Muscle layer of colon (tissue), 2 donors: ENCODE measurements at regions not wholly inside any gene's neighbourhood (a gene's known extent, or its start where the extent isn't known, plus 50 kb on each side); places are given as distances from the start of the nearest gene placed in this dataset.

Experiments used
- H3K27ac ChIP-seq: one replicate; pipeline ENCODE4 v1.7.0; 2013; ENCODE audit warnings: low read depth, mild to moderate bottlenecking, low read length, moderate library complexity
- H3K27me3 ChIP-seq, 2 donors: one replicate each; pipeline ENCODE4 v1.7.0; 2013; ENCODE audit warnings: low read length in 2 of 2, mild to moderate bottlenecking in 2 of 2; ENCODE audit not compliant: insufficient read depth in 2 of 2, control insufficient read depth in 1 of 2
- H3K36me3 ChIP-seq: one replicate; pipeline ENCODE4 v1.7.0; 2013; ENCODE audit warnings: mild to moderate bottlenecking, low read length; ENCODE audit not compliant: insufficient read depth
- H3K4me1 ChIP-seq: one replicate; pipeline ENCODE4 v1.7.0; 2013; ENCODE audit warnings: mild to moderate bottlenecking, low read length; ENCODE audit not compliant: insufficient read depth
- H3K4me3 ChIP-seq, 2 donors: one replicate each; pipeline ENCODE4 v1.7.0; 2013; ENCODE audit warnings: low read length in 2 of 2, low read depth in 1 of 2, mild to moderate bottlenecking in 1 of 2, moderate library complexity in 1 of 2
- H3K9ac ChIP-seq: one replicate; pipeline ENCODE4 v1.7.0; 2013; ENCODE audit warnings: low read length
- H3K9me3 ChIP-seq: one replicate; pipeline ENCODE4 v1.7.0; 2013; ENCODE audit warnings: mild to moderate bottlenecking, low read length
- donor health status: abdominal sarcoma.
- donor health status: Adenocarcinoma of cecum.

DNA sequence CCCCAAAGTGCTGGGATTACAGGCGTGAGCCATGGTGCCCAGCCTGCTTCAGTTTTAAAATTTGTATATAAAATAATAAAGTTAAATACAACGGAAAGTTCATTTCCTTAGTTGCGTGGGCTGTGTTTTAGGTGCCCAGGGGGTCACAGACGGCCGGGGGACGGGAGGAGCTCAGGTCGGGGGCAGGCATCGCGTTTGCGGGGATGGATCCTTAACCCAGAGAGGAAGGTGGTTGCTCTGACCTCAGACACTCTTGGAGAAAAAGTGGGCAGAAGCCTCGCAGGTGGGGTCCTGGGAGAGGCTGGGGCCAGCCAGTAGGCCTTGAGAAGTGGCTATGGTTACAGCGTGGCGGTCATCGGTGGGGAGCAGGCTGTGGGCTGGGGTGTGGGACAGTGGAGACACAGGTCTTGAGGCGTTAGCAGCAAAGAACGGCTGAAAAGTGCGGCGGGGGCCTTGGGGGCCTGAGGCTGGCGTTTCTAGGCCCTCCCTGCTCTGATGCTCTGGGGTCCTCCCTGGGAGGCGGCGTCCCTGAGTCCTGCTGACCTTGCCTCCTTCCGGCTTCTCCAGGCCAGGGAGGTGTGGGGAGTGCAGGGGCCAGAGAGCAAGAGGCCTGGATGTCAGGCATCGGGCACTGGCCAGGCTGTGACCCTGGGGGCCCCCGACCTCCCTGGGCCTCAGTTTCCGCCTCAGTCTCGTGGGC lies 54.4 kb downstream of the UNCX start:
- Histone ChIP-seq H3K4me1 (no peaks in the 10 kb centered on the region), H3K36me3 (no peaks in the 10 kb centered on the region), H3K4me3 (no peak overlapping the region), H3K27ac (no peak overlapping the region), H3K9me3 (no peaks in the 10 kb centered on the region), H3K27me3 (peaks cover 0 to 34% of the 10 kb centered on the region in 2 donors), H3K9ac (no peak overlapping the region)

DNA sequence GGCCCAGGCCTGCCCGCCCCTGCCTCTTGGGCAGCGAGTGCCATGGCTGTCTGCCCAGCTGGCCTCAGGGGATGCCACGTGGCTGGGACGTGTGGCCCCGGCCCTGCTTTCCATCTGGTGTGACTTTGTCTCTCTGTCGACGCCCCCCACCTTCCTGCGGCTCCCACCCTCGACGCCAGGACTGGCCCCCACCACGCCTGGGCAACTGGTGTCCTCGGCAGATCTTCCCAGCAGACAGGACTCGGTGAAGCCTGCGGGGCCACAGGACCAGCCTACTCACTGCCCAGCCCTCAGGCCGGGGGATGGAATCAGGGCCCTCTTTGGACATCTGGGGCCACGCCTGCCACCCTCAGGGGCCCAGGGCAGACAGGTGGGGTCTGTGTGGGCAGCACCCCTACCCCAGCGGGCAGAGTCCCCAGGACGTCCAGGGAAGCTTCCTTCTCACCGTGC lies 55.1 kb downstream of the UNCX start:
- Histone ChIP-seq H3K27ac (no peak overlapping the region), H3K9ac (no peak overlapping the region), H3K4me3 (no peak overlapping the region), H3K27me3 (peaks cover 0 to 41% of the 10 kb centered on the region in 2 donors), H3K36me3 (no peaks in the 10 kb centered on the region), H3K9me3 (no peaks in the 10 kb centered on the region), H3K4me1 (no peaks in the 10 kb centered on the region)

DNA sequence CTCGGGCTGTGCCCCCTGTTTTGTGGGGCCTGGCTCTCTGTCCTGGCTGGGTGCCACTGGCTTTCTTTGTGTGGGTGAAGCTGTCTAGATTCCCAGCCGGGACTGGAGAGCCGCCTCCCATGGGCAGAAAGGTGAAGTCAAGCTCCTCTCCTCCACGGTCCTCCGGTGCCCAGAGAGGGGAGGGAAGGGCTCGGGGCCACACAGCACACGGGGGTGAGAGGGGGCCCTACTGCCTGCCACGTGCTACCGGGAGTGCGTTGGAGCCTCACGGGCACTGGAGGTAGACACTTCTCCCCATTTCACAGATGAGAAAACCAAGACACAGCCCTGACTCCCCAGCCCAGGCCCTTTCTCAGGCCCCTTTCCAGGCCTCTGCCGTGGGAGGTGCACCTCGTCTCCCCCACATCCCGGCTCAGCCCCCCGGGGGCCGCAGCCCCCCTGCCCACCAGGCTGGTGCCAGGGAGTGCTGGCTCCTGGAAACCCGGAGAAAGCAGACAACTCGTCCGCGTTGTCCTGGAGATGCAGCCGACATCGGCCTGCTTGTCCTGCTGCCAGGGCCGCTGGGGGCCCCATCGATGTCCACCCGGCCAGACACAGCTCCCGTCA lies 55.8 kb downstream of the UNCX start:
- Histone ChIP-seq H3K4me3 (no peak overlapping the region), H3K27ac (no peak overlapping the region), H3K4me1 (no peaks in the 10 kb centered on the region), H3K36me3 (no peaks in the 10 kb centered on the region), H3K9me3 (no peaks in the 10 kb centered on the region), H3K27me3 (peaks cover 0 to 48% of the 10 kb centered on the region in 2 donors), H3K9ac (no peak overlapping the region)

DNA sequence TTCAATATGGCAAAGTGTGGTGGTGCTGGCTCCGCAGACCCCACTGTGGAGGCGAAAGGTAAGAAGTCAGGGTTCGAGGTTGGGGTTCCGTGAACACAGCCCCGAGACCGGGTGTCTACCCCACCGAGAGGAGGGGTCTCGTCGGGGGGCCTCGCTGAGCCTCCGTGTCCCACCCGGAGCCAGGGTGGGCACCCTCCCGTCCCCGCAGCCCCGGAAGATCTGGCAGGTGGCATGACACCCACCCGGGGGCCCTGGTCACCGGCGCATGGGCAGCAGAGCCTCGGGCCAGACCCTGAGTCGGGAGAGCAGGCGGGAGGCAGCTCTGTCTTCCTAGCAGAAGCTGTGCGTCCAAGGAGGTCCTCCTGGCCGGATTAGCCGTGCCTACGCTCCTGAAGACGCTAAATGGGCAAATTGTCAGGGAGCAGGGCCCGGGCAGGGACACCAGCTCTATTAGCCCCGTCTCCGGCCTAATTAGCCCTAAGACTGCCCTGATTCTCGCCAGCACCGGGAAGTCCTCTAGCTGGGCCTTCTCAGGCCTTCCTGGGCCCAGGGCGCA lies 56.4 kb downstream of the UNCX start:
- no peak overlapping the region for H3K9ac ChIP-seq

DNA sequence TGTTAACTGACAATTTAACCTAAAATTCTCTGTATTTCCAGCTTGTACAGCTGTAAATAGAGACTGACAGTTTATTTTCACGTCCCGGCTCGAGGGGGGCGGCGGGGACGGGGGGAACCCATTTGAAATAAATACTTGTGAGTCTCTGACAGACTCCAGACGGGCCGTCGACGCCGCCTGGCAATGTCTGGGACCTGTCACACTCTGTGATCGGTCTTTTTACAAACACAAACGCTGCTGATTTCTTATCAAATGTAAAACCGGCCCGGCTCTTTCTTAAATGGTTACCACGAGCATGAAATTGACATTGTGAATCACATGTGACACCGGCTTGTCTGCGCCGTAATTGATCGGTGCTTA lies 57.0 kb downstream of the UNCX start:
- Histone ChIP-seq H3K9ac (no peak overlapping the region), H3K4me1 (no peaks in the 10 kb centered on the region), H3K9me3 (no peaks in the 10 kb centered on the region), H3K36me3 (no peaks in the 10 kb centered on the region), H3K27me3 (peaks cover 0 to 46% of the 10 kb centered on the region in 2 donors), H3K27ac (no peak overlapping the region), H3K4me3 (peak overlapping the region in 1 of 2 donors; percentile 61)

More for the DNA sequence above, 56.4 kb downstream of the UNCX start:
- no peaks in the 10 kb centered on the region for H3K4me1 ChIP-seq
- H3K27ac ChIP-seq, result no peak overlapping the region
- H3K9me3 ChIP-seq, result no peaks in the 10 kb centered on the region
- H3K4me3 ChIP-seq, result no peak overlapping the region
- peaks cover 0 to 47% of the 10 kb centered on the region in 2 donors for H3K27me3 ChIP-seq
- no peaks in the 10 kb centered on the region for H3K36me3 ChIP-seq

DNA sequence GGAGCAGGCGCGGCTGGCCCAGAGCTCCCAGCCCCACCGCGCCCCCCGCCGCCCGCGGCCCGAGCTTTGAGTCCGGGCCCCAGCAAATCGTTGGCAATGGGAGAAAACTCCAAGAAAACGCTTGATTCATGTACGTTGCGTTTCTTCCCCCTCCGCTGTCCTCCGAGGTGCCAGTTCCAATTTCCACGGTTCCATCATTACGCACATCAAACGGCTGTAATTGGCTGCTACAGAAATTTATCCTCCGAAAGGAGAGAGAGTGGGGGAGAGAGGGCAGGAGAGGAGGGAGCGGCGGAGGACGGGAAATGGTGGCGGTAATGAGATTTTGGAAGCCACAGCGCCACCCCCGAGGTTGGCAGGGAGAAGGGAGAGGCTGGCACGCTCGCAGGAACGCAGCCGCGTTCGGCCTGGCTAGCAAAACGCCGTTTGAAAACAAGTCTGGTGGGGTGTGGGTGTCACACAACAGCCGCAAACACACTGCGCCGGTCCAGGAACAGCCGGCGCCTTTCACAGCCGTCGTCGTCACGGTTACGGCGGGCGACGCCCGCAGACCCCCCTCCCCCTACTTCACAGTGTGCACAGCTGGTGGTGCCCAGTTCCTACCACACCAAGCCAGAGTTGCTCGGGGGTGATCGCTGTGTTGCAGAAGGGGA lies 57.5 kb downstream of the UNCX start:
- Histone ChIP-seq H3K27ac (no peak overlapping the region), H3K4me3 (peak overlapping the region; percentile 52 to 61), H3K9me3 (no peaks in the 10 kb centered on the region), H3K4me1 (no peaks in the 10 kb centered on the region), H3K27me3 (peaks cover 0 to 45% of the 10 kb centered on the region in 2 donors), H3K36me3 (no peaks in the 10 kb centered on the region), H3K9ac (no peak overlapping the region)

DNA sequence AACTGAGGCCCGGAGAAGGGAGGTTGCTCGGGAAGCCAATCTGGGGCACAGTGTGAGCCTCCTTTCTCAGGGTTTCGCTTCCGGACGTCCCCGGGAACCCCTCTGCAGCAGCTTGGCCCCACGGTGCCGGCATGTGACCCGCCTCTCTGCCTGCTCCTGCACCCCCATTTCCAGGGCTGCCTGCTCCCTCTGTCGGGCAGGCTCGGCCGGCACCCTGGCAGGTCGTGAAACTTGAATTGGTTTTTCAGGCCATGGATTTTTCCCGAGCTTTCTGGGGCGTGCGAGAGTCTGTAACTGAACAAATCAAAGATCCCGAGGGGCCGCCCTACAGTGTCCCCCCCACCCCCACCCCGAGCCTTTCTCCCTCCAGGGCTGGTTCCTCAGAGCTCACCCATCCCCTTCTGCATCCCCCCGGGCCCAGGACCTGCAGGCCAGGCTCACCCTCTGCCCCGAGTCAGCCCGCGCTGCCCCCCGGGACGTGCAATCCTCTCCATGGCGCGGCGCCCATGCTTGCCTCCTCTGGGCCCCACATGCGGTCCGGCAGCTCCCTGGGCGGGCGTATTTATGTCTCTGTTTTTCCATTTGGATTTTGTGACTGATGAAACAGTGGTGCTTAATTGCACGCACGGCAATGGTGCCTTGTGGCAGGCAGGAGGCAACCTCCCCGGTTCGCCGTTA lies 58.1 kb downstream of the UNCX start:
- H3K4me1 ChIP-seq, result no peaks in the 10 kb centered on the region
- no peaks in the 10 kb centered on the region for H3K36me3 ChIP-seq
- no peaks in the 10 kb centered on the region for H3K9me3 ChIP-seq
- H3K27me3 ChIP-seq, result peaks cover 0 to 49% of the 10 kb centered on the region in 2 donors
- H3K9ac ChIP-seq, result no peak overlapping the region
- H3K27ac ChIP-seq, result no peak overlapping the region
- H3K4me3 ChIP-seq, result peak overlapping the region; percentile 52 to 61

DNA sequence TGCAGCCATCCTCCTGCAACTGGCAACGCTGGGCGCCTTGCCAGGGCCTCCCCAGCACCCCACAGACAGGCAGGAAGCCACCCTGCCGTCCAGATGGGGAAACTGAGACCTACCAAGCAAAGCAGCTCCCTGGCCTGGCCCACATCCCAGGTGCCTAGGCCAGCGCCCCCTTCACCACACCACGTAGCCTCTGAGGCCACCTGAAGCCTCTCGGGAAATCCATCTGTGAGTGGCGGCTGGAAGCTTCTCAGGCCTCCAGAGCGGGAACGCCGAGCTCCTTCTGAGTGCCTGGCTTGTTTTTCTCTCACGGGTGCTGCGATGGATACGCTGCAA lies 58.7 kb downstream of the UNCX start:
- H3K9me3 ChIP-seq, result no peaks in the 10 kb centered on the region
- peak overlapping the region in 1 of 2 donors; percentile 61 for H3K4me3 ChIP-seq
- no peaks in the 10 kb centered on the region for H3K36me3 ChIP-seq
- no peak overlapping the region for H3K9ac ChIP-seq
- no peaks in the 10 kb centered on the region for H3K4me1 ChIP-seq
- H3K27ac ChIP-seq, result no peak overlapping the region
- H3K27me3 ChIP-seq, result peaks cover 2 to 54% of the 10 kb centered on the region in 2 donors

DNA sequence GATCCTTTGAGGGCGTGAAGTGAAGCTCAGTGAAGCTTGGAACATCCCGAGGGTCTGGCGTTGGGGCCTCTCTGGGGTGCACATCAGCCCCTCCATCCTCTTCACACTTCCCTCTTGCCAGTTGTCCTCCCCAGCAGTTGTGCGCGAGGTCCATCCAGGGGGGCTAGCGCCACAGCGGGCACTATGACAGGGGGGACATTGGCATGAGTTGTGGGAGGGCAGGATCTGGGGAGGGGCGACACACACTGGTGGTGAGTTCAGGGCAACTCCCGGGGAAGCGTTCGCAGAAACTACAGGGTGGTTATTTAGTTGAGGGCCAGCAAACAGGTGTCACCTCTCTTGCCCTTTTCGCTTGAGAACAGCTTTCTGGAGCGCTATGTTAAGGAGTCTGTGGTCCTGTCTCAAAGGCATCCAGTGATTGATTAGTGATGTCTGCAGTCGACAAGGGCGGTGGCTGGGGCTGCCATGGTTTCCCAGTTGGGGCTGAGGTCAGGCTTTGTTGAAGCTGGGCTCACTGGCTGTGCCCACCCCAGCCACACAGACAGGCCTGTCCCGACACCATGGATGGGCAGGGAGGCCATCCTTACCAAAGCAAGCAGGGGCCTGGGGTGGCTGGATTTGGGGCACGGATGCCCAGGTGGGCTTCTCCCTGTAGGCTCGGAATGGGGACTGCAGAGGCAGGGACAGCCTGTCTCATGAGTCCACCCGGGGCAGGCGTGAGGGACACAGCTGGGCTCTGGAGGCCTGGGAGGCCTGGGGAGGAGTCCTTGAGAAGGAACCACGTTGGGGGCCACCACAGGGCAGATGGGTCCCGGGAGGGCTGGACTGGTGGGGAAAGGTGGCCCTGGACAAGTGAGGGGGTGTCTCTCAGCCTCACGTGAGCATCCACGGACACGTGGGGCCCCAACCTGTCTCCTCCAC lies 59.4 kb downstream of the UNCX start:
- Histone ChIP-seq H3K4me3 (no peak overlapping the region), H3K9ac (no peak overlapping the region), H3K36me3 (no peaks in the 10 kb centered on the region), H3K9me3 (no peaks in the 10 kb centered on the region), H3K27ac (no peak overlapping the region), H3K4me1 (no peaks in the 10 kb centered on the region), H3K27me3 (peaks cover 10 to 62% of the 10 kb centered on the region in 2 donors)

DNA sequence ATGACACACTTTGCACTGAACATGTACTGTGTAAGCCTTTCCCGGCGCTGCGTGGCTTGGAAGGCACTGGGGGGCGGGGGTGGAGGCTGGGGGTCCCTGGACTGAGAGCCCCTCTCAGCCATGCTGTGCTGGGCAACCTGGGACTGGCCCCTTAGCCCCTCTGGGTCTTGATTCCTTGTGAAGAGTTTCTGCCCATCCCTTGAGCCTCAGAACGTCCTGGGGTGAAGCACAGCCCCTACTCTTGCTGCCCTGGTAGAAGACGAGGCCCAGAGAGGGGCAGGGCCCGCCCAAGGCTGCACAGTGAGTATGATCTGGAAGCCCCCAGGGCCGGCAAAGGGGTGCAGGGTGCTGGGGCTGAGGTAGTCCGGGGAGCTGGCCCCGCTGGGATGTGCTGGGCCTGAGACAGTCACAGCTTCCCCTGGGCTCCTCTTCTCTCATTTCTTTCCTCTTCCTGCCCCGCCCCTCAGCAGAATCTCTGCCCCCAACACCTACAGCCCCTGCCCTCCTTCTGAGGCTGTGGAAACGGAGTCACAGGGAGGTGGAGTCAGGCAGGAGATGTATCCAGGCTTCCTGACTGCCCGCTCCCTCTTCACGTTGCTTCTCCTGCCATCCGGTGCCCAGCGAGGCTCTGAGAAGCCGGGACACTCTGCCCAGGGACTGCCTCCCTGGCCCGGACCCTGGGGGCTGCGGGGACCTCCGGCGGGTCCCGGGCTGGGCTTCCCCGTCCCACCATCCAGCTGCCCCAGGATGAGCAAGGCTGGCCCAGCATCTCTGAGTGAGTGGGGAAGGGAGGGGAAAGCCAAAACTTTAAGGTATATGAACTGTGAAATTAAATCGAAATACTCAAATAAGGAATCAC lies 60.5 kb downstream of the UNCX start:
- H3K9me3 ChIP-seq, result no peaks in the 10 kb centered on the region
- no peaks in the 10 kb centered on the region for H3K4me1 ChIP-seq
- no peaks in the 10 kb centered on the region for H3K36me3 ChIP-seq
- no peak overlapping the region for H3K9ac ChIP-seq
- H3K27me3 ChIP-seq, result peaks cover 14 to 68% of the 10 kb centered on the region in 2 donors
- no peak overlapping the region for H3K27ac ChIP-seq
- H3K4me3 ChIP-seq, result no peak overlapping the region
